DND-41 (cell line): ENCODE measurements at regions not wholly inside any gene's neighbourhood (a gene's known extent, or its start where the extent isn't known, plus 50 kb on each side); places are given as distances from the start of the nearest gene placed in this dataset.

Experiments used
- ATAC-seq: fragments of 200-7000 bp; cut with Tn5 transposase; 3 replicates; pipeline ENCODE4 v1.9.1; 2021; ENCODE audit warnings: low read depth; ENCODE audit not compliant: insufficient read depth
- DNase-seq: peaks from one replicate; pipeline ENCODE4 v3.0.0-alpha.2; 2020
- H2AFZ ChIP-seq: 2 replicates; pipeline ENCODE4 v1.6.0; 2012; ENCODE audit warnings: low read depth, low read length
- H3K27ac ChIP-seq: 2 replicates; pipeline ENCODE4 v1.5.1; 2012; ENCODE audit warnings: low read length, inconsistent platforms
- H3K27me3 ChIP-seq: fragments of 200-600 bp; sonication (generic); 2 replicates; pipeline ENCODE4 v1.6.0; 2012; ENCODE audit warnings: low read length, mild to moderate bottlenecking, inconsistent platforms; ENCODE audit not compliant: insufficient read depth, poor library complexity
- H3K36me3 ChIP-seq: 2 replicates; pipeline ENCODE4 v1.5.1; 2012; ENCODE audit warnings: low read length, inconsistent platforms; ENCODE audit not compliant: insufficient read depth
- H3K4me1 ChIP-seq: 2 replicates; pipeline ENCODE4 v1.5.1; 2012; ENCODE audit warnings: mild to moderate bottlenecking, low read length; ENCODE audit not compliant: insufficient read depth
- H3K4me2 ChIP-seq: 2 replicates; pipeline ENCODE4 v1.6.0; 2012; ENCODE audit warnings: mild to moderate bottlenecking, moderate library complexity, low read length, inconsistent platforms; ENCODE audit not compliant: insufficient read depth
- H3K4me3 ChIP-seq, 2 experiments: fragments of 200-600 bp in 1 of 2; shearing (Covaris generic) in 1 of 2; 2 replicates each; pipeline ENCODE4 v1.5.1; 2012 to 2016; ENCODE audit warnings: inconsistent platforms in 2 of 2, low read length in 2 of 2, mild to moderate bottlenecking in 2 of 2, low read depth in 1 of 2, moderate library complexity in 1 of 2
- H3K79me2 ChIP-seq: 2 replicates; pipeline ENCODE4 v1.6.0; 2012; ENCODE audit warnings: low read length, inconsistent platforms; ENCODE audit not compliant: insufficient read depth
- H3K9ac ChIP-seq: 2 replicates; pipeline ENCODE4 v1.6.0; 2012; ENCODE audit warnings: low read depth, mild to moderate bottlenecking, inconsistent platforms, low read length, moderate library complexity
- H3K9me3 ChIP-seq: 2 replicates; pipeline ENCODE4 v1.5.1; 2012; ENCODE audit warnings: low read length, moderate library complexity, mild to moderate bottlenecking, inconsistent platforms; ENCODE audit not compliant: insufficient read depth, severe bottlenecking
- H4K20me1 ChIP-seq: 2 replicates; pipeline ENCODE4 v1.6.0; 2012; ENCODE audit warnings: low read length; ENCODE audit not compliant: insufficient read depth
- EZH2 ChIP-seq: IDR thresholded peaks from 3 replicates; pipeline ENCODE4 v1.6.1; 2012; ENCODE audit warnings: borderline replicate concordance, low read depth, mild to moderate bottlenecking, moderate library complexity, low read length, inconsistent platforms; ENCODE audit not compliant: severe bottlenecking
- TF ChIP-seq, protein P1 (sequence below): IDR thresholded peaks from 2 replicates; pipeline ENCODE4 v1.5.1; 2012; ENCODE audit warnings: borderline replicate concordance, low read length, moderate library complexity, mild to moderate bottlenecking; ENCODE audit not compliant: poor library complexity, severe bottlenecking; ENCODE audit errors: extremely low read depth

DNA sequence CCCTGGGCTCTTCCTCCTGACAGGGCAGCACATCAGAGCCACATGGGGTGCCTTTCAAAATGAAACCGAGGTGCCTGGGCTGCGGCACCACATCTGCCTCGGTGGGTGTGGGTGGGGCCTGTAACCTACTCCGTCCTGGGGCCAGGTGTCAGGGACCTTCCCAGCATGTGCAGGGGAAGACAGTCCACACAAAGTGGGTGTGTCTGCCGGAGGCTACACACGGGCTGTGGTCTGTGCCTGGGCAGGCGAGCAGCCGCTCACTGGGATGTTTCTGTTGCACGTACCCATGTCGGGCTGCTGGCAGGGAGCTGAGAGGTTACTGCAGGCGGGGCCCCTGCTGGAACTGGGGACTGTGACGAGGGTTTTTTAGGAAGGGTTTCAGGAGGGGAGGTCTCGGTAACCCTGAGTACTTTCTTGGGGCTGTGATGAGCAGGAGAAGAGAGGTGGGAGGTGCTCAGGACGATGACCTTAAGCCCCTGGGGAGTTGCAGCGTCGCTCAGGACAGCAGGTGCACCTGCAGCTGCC is 351.2 kb downstream of the SEC14L1 start:
- peaks cover 41% of the 10 kb centered on the region for H3K79me2 ChIP-seq
- no peak overlapping the region for H2AFZ ChIP-seq
- no peaks in the 10 kb centered on the region for H3K4me1 ChIP-seq
- no peaks in the 10 kb centered on the region for H3K9me3 ChIP-seq
- no peak overlapping the region for H3K4me2 ChIP-seq
- peaks cover 99% of the 10 kb centered on the region for H3K36me3 ChIP-seq
- H3K9ac ChIP-seq: no peak overlapping the region
- no peak overlapping the region for H3K4me3 ChIP-seq
- no peaks in the 10 kb centered on the region for H3K27me3 ChIP-seq
- DNase-seq: no peak
- TF ChIP-seq, protein P1, sequence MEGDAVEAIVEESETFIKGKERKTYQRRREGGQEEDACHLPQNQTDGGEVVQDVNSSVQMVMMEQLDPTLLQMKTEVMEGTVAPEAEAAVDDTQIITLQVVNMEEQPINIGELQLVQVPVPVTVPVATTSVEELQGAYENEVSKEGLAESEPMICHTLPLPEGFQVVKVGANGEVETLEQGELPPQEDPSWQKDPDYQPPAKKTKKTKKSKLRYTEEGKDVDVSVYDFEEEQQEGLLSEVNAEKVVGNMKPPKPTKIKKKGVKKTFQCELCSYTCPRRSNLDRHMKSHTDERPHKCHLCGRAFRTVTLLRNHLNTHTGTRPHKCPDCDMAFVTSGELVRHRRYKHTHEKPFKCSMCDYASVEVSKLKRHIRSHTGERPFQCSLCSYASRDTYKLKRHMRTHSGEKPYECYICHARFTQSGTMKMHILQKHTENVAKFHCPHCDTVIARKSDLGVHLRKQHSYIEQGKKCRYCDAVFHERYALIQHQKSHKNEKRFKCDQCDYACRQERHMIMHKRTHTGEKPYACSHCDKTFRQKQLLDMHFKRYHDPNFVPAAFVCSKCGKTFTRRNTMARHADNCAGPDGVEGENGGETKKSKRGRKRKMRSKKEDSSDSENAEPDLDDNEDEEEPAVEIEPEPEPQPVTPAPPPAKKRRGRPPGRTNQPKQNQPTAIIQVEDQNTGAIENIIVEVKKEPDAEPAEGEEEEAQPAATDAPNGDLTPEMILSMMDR: no peak
- no peak for TF ChIP-seq EZH2
- H3K27ac ChIP-seq: peak overlapping the region; percentile 21; the same call in 1 of the 2 replicates
- ATAC-seq: no peak
- peaks cover 84% of the 10 kb centered on the region for H4K20me1 ChIP-seq

GRCh38 chr17:77492446-77493237 is 351.9 kb downstream of the SEC14L1 start:
- peaks cover 36% of the 10 kb centered on the region for H3K79me2 ChIP-seq
- H3K4me2 ChIP-seq: no peak overlapping the region
- TF ChIP-seq, protein P1: no peak
- TF ChIP-seq EZH2: no peak
- no peaks in the 10 kb centered on the region for H3K9me3 ChIP-seq
- no peak overlapping the region for H2AFZ ChIP-seq
- H4K20me1 ChIP-seq: peaks cover 84% of the 10 kb centered on the region
- no peaks in the 10 kb centered on the region for H3K27me3 ChIP-seq
- DNase-seq (no peak), ATAC-seq (no peak)
- peaks cover 99% of the 10 kb centered on the region for H3K36me3 ChIP-seq
- H3K9ac ChIP-seq: no peak overlapping the region
- peak overlapping the region; percentile 21 for H3K27ac ChIP-seq
- H3K4me3 ChIP-seq: no peak overlapping the region
- H3K4me1 ChIP-seq: no peaks in the 10 kb centered on the region

GRCh38 chr17:77493238-77493820 is 352.6 kb downstream of the SEC14L1 start:
- no peak overlapping the region for H3K9ac ChIP-seq
- H3K27me3 ChIP-seq: no peaks in the 10 kb centered on the region
- peaks cover 30% of the 10 kb centered on the region for H3K79me2 ChIP-seq
- no peak overlapping the region for H3K4me3 ChIP-seq
- no peak for TF ChIP-seq EZH2
- TF ChIP-seq, protein P1: no peak
- H4K20me1 ChIP-seq: peaks cover 81% of the 10 kb centered on the region
- DNase-seq: no peak
- H3K36me3 ChIP-seq: peaks cover 98% of the 10 kb centered on the region
- H3K27ac ChIP-seq: peak overlapping the region; percentile 25; the same call in 1 of the 2 replicates
- no peak overlapping the region for H3K4me2 ChIP-seq
- H3K4me1 ChIP-seq: no peaks in the 10 kb centered on the region
- no peak for ATAC-seq
- no peak overlapping the region for H2AFZ ChIP-seq
- H3K9me3 ChIP-seq: no peaks in the 10 kb centered on the region
